ENCODE measurements at regions not wholly inside any gene's neighbourhood (a gene's known extent, or its start where the extent isn't known, plus 50 kb on each side); places are given as distances from the start of the nearest gene placed in this dataset.

DNA sequence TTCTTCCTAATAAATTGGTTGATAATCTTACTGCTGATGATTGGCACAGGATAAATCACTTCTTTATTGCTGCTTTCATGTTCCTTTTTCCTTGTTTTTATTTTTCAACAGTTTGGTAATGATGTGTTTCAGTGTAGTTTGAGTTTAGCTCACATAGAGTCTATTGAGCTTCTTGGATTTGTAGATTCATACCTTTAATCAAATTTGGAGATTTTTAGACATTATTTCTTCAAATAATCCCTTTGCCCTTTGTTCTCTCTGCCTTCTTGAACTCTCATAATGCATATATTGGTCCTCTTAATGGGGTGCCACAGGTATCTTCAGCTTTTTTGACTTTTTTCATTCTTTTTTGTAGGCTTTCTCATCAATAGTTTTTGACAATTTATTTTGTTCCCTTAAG, 275.3 kb downstream of the TLE4 start:
- FAIRE-seq = no peak
- DNase-seq (ENCODE audit: low spot score) = no peak

DNA sequence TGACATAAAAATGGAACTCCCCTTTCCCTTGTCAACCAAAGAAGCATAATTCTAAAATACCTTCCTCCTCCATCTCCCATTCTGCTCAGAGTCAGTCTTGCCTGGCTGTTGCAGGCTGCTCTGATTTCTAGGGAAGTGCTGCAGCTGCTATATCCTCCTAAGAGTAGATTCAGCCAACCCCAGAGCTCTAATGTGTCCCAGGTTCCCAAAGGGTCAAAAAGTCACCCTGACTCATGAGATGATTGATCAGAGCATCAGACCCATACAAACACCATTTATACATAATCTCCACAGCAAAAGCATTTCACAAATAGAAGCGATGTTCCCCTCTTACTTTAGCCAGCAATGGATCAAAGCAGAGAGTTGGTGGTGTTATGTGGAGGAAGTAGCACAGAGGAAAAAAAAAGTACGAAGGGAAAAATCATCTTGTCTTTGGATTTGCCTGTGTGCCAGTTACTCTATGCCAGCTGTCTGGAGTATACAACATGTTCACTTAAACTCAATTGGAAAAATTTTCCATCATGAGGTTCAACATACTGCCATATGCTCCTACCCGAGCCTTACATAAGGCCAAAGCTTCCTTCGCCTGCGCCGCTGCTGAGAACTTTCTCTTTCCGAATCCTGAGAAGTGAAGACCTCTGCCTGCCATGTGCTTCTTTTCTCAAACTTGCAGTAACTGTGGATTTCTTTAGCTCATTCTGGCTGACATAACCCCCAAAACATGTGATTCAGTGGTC, 258.0 kb downstream of the TLE4 start:
- FAIRE-seq (no peak), DNase-seq (ENCODE audit: low spot score) (no peak)

DNA sequence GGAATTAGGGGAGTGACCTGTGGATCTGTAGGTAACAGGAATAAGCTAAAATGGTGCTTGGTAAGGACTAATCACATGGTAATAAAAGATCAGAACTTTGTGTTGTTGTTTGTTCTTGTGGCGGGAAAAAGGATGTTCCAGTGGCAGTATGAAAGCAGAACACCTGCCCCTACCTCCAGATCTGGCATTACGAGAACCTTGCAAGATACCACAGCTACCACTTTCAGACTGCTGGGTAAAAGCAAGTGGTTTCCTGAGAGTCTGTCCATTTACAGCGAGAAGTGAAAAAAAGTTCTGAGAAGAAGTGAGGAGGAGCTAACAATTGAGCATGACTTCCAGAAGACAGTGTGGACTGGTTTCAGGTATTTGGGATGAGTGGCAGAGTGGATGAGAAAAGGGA, 252.5 kb downstream of the TLE4 start:
- DNase-seq (ENCODE audit: low spot score) = no peak
- no peak for FAIRE-seq

DNA sequence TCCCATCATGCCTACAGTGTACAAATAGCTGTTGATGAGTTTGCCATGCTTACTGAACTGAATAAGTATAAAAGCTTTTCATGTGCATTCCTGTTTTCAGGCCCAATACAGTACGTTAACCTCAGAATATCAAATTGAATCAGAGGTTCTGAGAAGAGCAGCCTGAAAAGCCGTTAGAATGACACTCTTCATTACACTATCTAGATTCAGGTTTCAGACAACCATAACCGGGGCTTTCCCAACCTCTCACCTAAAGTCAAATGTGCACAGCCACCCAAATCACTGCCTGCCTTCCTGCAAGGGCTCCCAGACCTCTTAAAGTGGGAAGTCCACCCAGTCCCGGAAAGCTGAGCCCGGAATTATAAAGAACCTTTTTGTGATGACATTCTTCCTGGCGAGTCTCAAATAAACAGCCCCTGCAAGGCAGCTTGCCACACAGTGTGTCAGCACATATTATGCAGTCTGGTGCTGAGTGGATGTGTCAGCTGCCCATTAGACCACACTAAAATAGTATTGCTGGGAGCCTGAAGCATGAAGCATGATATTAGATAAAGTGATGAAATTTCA, 245.8 kb downstream of the TLE4 start:
- FAIRE-seq = peak; percentile 89
- DNase-seq (ENCODE audit: low spot score) = peak; percentile 81

DNA sequence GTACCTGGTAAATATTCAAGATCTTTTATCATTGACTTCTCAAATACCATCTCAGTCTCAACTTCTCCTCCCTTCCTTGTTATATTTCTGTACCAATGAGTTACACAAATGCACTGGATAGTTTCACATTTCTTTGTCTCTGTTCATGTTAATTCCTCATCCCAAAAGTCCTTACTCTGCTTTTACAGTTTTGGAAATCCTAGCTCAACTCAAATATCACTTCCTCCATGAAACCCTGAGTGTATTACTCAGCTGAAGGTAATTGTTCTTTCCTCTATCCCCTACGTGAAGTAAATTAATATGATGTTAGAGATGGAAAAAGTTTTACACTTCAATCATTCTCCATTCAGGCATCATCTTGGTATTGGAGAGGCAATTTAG, 241.5 kb downstream of the TLE4 start:
- DNase-seq (ENCODE audit: low spot score) = no peak
- peak; percentile 71 for FAIRE-seq

DNA sequence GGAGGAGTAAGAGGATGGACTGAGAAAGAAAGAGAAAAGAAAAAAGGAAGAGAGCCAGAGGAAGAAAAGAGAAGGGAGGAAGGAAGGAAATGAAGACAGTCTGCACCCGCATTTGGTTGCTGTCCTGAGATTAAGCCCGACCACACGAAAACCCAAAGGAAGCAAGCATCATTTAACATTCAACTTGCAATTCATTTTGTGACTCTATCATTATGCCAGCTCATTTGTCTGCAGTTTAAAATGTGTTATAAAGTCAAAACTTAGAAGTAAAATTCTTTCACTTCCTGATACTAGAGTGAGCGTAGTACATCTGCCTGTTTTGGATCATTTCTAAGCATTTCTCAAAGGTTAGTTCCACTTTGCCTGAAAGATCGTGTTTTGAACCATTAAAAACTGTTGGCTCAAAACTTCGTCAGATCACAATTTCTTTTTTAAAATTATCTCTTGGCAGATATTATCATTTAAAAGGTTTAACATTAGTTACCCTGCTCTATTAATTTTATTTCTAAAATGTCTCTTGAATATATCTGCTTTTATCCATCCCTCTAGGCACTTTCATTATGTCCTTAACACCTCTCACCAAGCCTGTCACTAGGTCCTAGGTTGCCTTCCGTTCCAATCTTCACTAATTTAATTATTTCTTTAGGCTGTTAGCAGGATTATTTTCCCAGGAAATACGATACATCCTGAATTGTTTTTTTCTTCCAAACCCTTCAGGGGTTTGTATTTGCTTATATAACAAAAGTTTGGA, 240.9 kb downstream of the TLE4 start:
- FAIRE-seq (peak; percentile 96), DNase-seq (ENCODE audit: low spot score) (peak; percentile 71)

DNA sequence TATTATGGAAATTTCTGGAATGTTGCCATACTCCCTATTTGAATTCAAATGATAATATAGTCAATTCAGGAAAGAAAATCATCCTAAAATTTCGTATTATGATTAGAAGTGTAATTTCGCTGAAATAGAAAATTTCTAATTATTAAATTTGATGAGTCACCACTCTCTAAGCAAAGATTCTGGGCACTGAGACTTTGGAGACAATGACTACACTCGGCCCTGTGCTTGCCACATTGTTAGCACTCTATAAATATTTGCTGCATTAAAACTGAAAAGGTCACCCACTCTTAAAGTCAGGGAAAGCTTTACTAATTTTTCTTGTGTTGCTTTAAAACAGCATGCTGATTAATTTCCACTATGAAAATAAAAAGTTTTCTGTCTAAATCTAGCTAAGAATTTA, 240.3 kb downstream of the TLE4 start:
- DNase-seq (ENCODE audit: low spot score) = peak; percentile 33
- no peak for FAIRE-seq

DNA sequence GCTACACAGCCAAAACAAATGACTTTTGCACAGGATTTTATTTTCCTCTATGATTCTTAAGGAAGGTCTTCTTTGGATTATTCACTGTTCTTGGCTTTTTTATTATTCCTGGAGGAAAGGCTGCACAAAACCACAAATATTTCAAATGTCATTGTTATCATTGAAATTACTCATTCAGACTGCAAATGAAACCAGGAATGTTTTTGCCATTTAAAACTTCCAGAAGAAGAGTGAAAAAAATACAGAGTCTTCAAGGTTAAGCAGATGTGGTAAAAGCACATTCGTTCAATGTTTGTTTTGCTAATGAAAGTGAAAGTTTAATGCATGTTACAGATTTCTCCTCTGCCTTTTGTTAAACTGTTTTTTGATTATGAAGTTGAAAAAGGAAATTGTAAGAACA, 238.2 kb downstream of the TLE4 start:
- FAIRE-seq (peak; percentile 100), DNase-seq (ENCODE audit: low spot score) (peak; percentile 89)

DNA sequence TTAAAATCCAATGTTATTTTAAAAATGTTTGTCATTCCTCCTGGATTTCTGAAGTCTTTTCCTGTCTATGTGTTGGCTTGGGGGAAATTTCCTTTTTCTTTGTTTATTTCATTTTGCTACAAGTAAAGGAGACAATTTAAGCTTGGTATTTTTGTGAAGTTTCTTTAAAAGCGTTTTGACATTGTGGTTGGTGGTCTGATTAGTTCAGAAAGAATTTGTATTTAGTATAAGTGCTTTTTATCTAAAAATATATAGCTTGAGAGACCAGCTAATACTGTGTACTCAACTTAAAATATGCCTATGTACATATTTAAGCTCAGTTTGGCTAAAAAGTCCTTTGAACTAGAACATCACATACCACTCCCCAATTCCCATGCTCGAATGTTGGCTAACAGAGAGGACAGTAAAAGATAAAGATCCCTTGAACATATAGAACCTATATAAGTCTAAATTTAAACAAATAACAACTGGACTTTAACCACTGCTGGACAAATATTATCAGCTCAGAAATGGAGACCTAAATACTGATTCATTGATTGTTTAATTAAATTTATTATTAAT, 237.6 kb downstream of the TLE4 start:
- FAIRE-seq = peak; percentile 8

DNA sequence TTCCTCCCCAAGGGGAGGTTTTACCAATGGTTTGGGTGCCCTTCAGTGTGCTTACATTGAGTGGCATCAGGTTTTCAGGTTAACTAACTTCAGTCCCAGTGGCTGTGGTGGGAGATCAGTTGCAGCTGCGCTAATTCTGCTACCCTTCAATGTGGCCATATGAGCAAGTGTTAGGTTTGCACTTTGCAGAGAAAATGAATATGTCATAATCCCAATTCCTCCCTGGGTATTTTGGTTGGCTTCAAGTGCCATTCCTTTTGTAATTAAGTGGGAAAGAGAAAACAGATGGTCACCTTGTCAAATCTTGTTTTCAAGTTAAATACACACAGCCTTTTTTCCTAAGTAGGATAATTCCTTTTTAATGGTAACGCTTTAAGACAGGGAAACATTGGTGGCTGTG, 236.2 kb downstream of the TLE4 start:
- no peak for DNase-seq (ENCODE audit: low spot score)
- FAIRE-seq = no peak

More for the DNA sequence above, 237.6 kb downstream of the TLE4 start:
- no peak for DNase-seq (ENCODE audit: low spot score)

DNA sequence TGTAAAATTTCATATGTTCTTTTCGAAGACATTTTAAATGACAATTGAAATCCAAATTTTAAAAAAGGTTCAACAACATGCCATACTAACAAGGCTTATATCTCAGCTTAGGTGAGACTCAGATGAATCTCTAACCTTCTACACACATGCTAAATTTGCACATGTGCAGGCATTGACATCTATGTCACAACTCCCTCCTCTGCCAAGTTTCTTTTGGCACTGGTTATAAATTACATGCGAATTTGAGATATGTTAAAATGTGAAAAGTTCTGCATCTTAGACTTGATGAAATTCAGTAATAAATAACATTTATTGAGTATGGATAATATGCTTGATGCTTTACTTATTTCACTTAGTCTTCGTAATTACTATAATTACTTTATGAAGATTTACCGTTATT, 234.3 kb downstream of the TLE4 start:
- DNase-seq (ENCODE audit: low spot score) (no peak), FAIRE-seq (no peak)

DNA sequence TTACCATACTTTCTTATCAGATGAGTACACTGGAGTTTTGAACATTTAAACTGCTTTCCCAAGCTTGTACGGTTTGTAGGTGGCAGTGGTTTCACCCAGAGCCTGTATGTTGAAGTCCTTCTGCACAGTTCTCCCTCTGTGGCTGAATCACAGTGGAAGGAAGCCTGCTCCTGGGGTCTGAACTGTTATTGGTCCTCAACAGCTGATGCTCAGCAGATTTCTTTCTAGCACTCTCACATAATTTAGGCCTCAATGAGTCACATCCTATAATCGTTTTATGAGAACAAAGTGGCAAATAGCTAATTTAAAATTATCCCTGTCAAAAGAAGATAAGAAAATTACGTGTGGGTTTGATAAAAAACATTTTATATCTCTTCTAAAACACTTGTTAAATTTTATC, 229.7 kb downstream of the TLE4 start:
- FAIRE-seq (no peak), DNase-seq (ENCODE audit: low spot score) (no peak)

DNA sequence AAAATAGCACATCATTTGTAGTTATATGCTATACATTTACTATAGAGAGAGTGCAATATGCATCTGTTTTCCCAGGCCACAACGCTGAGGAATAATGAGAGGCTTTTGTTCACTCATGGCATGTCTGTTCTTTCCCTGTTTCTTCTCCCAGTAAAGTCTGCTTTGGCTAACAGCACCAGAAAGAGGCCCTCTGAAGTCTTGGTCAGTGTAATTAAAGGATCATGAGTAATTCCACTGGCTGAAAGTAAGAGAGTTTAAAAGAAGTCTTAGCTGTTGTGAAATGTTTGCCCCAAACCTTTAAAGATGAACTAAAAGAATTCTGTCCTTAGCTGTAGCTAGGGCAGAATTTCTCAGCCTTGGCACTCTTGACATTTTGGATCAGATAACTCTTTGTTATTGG, 228.8 kb downstream of the TLE4 start:
- no peak for FAIRE-seq
- no peak for DNase-seq (ENCODE audit: low spot score)

DNA sequence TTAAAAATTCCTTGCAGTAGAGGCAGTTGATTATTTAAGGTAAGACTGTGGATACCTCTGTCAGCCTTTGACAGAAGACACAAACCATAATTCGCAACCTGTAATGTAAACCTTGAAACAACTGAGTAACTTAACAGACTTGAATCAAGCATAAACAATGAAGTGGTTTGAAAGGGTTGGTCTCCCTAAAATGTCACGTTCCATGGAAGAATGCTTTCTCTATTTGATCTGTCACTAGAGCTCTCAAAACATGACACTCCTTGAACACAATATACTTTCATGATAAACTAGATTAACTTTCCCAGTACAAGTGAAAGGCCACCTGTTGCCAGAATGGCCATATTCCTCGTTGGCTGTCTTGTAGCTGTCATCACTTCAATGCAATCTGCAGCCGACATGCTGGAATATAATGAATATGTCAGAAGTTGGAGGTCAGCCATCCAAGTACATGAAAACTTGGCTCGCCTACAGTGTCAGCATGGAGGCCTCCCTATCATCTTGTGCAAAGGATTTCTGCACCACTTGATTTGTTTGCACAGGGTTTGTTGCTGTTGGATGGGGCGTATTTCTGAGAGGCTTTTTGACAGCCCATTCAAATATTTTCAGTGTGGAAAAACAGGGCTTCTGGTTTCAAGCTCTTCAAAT, 228.0 kb downstream of the TLE4 start:
- no peak for DNase-seq (ENCODE audit: low spot score)
- FAIRE-seq = no peak

DNA sequence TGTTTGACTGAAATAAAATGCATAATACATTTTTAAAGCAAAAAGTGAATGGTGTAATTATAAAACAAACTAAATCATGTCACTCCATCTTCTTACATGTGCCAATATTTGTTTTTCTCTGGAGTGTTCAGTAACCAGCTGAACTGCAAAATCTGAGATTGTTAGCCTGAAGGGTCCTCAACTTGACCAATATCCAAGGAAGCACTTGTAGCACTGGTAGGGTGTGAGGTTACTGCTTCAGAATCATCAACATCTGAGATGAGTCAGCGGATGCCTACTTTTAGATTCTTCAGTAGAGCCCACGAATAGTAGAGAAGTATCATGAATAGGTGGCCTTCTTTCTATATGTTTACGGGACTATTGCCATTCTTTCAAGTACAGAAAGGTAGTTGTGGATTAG, 226.7 kb downstream of the TLE4 start:
- FAIRE-seq (no peak), DNase-seq (ENCODE audit: low spot score) (no peak)

DNA sequence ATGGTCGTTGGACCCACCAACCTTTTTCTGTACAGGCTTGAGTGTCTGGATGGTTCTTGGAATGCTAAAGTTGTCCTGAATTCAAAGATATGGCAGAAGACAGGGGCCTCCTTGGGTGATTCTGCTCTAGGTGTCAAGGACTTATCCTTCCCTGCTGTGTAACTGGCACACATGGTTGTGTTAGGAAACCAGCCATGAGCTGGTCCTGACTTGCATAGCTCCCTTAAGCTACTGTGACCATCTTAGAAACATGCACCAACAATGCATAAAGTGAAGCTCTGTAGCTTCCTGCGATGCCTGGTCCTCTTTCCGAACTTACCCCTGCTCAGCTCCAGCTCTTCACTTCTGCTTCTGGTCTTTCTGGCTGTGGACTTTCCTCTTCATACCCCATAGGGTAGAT, 224.6 kb downstream of the TLE4 start:
- DNase-seq (ENCODE audit: low spot score) = no peak
- FAIRE-seq = no peak

DNA sequence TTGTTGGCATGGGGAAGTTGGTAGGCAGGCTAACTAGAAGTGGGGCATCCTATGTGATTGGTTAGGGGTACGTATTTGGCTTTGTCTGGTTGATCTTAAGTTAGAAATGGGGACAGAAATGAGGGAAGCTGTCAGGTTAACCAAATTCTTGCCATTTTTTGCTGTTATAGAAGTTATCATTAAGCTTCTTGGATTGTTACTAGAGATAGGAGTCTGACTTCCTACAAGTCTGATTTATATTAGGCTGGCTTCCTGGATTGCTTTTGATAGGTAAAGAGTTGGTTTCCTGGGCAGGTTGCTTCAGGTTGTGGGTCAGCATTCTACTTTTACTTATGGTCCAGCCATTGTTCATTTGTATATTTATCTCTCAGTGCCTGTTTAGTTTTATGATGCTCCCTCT, 216.9 kb downstream of the TLE4 start:
- DNase-seq (ENCODE audit: low spot score) = no peak

DNA sequence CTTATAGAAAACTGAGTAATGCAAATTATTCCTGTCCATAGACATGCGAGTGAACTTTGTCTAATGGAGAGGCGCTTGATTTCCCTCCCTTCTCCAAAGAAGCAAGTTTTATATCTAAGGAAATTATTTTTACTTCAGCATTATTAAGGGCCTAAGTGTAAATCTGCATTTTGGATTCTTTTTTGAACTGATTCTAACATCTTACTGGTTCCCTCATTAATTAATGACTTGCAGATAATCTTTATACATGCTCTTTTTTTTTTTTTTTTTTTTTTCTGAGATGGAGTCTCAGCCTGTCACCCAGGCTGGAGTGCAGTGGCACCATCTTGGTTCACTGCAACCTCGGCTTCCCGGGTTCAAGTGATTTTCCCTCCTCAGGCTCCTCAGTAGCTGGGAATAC, 209.5 kb downstream of the TLE4 start:
- FAIRE-seq (no peak), DNase-seq (ENCODE audit: low spot score) (no peak)

More for the DNA sequence above, 216.9 kb downstream of the TLE4 start:
- FAIRE-seq = no peak

DNA sequence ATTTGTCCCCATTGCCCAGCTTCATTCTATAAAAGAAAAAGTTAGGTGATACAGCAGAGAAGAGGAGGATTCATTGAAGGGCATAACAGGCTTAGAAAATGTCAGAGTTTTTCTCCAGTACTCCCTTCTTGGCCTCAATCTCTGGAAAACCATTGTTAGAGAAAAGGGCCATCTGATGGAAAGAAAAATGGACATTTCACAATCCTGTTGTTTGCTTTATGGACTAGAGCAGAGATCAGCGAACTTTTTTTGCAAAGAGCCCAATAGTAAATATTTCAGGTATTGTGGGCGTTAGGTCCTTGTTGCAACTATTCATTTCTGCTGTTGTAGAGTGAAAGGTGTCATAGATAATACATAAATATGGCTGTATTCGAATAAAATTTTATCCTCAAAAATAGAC, 208.8 kb downstream of the TLE4 start:
- DNase-seq (ENCODE audit: low spot score) (no peak), FAIRE-seq (no peak)

DNA sequence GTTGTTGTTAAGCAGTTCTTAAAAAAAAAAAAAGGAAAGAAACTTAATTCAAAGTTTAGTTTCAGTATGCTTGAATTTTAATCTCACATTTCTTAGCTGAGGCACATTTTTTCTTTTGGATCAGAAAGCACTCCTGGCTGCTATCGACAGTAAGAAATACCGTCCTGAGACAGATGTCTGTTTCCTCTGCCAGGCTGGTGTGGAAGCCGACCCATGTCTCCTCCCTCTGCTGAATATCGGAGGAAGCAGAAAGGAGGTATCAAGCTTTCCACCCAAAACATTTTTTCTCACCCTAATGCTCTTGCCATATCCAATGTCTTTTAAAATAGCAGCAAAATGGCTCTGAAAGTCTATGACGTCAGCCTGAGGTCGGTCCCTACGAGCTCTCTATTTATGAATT, 208.1 kb downstream of the TLE4 start:
- FAIRE-seq (no peak), DNase-seq (ENCODE audit: low spot score) (no peak)

DNA sequence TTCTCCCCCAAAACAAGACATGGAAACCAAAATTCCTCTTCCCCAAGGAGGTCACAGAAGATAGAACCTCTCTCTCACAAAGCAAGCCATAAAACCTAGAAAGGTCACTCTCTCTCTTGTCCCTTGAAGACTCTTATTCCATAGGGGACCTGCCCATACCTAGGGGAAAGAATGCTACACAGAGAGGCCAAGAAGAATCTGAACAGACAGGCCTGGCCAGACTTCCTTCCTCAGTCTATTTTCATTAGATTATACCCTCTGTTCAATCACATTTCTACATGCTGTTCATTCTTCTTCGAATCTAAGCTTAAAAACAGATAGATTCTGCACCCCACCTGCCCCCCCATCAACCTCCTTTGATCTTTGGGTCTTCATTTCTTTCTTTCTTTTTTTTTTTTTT, 206.8 kb downstream of the TLE4 start:
- FAIRE-seq (no peak), DNase-seq (ENCODE audit: low spot score) (no peak)

DNA sequence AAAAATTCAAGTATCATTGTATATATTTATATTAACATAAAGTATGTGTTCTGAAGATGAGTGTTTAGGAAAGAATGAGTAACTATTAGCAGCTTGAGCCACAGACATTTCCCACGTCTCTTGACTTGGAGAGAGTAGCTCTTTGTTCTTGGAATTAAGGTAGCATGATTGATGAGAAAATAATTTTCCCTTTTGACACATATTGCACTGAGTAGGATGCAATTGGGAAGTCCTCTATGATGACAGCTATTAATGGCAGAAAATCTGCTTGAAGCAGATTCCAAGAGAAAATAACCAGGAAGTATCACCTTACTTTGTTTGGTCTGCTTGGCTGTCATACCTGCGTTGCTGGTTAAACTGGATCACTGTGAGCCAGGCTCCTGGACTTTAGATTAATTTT, 204.8 kb downstream of the TLE4 start:
- DNase-seq (ENCODE audit: low spot score) = no peak
- no peak for FAIRE-seq

All from RCC 7860 (cell line).